NT2/D1 (cell line): ENCODE measurements at regions not wholly inside any gene's neighbourhood (a gene's known extent, or its start where the extent isn't known, plus 50 kb on each side); places are given as distances from the start of the nearest gene placed in this dataset.

Experiments used
- DNase-seq: peaks from one replicate; pipeline ENCODE4 v3.0.0-alpha.2; 2011; ENCODE audit warnings: low read depth, low spot score
- H3K27me3 ChIP-seq: 2 replicates; pipeline ENCODE4 v1.6.0; 2011; ENCODE audit warnings: mild to moderate bottlenecking; ENCODE audit not compliant: insufficient read length, insufficient read depth
- H3K36me3 ChIP-seq: 2 replicates; pipeline ENCODE4 v1.6.1; 2011; ENCODE audit warnings: mild to moderate bottlenecking, low read length, mixed read lengths; ENCODE audit not compliant: insufficient read depth, insufficient read length
- H3K4me1 ChIP-seq: 2 replicates; pipeline ENCODE4 v1.5.1; 2011; ENCODE audit not compliant: insufficient read depth, insufficient read length
- H3K4me3 ChIP-seq: 2 replicates; pipeline ENCODE4 v1.5.1; 2011; ENCODE audit warnings: low read depth; ENCODE audit not compliant: insufficient read length
- H3K9ac ChIP-seq: 2 replicates; pipeline ENCODE4 v1.6.0; 2011; ENCODE audit warnings: low read depth; ENCODE audit not compliant: insufficient read length
- H3K9me3 ChIP-seq: 2 replicates; pipeline ENCODE4 v1.5.1; 2011; ENCODE audit warnings: mild to moderate bottlenecking, low read length; ENCODE audit not compliant: insufficient read depth
- SUZ12 ChIP-seq: IDR thresholded peaks from 2 replicates; pipeline ENCODE4 v1.6.1; 2011; ENCODE audit not compliant: insufficient read length, insufficient read depth; ENCODE audit errors: extremely low read depth
- YY1 ChIP-seq: IDR thresholded peaks from 2 replicates; pipeline ENCODE4 v1.6.1; 2011; ENCODE audit not compliant: insufficient read length, insufficient read depth
- ZNF274 ChIP-seq: IDR thresholded peaks from 2 replicates; pipeline ENCODE4 v1.6.1; 2011; ENCODE audit warnings: mild to moderate bottlenecking, low read depth, low read length

- no peak for DNase-seq
- Histone ChIP-seq H3K27me3 (no peaks in the 10 kb centered on the region), H3K36me3 (no peaks in the 10 kb centered on the region), H3K4me3 (no peak overlapping the region), H3K9me3 (peaks cover 7% of the 10 kb centered on the region; the same call in 1 of the 2 replicates), H3K9ac (no peak overlapping the region), H3K4me1 (no peaks in the 10 kb centered on the region)
- TF ChIP-seq YY1 (no peak), SUZ12 (no peak), ZNF274 (no peak)
Observed at GRCh38 chr13:76722782-76723181, 163.4 kb downstream of the KCTD12 start.

- Histone ChIP-seq H3K27me3 (no peaks in the 10 kb centered on the region), H3K4me3 (no peak overlapping the region), H3K36me3 (no peaks in the 10 kb centered on the region), H3K4me1 (no peaks in the 10 kb centered on the region), H3K9ac (no peak overlapping the region), H3K9me3 (no peaks in the 10 kb centered on the region)
- TF ChIP-seq ZNF274 (no peak), SUZ12 (no peak), YY1 (no peak)
- DNase-seq, result no peak
Observed at GRCh38 chr13:76720821-76721220, 165.4 kb downstream of the KCTD12 start.

GRCh38 chr13:76720416-76720815, 165.8 kb downstream of the KCTD12 start:
- Histone ChIP-seq H3K9ac (no peak overlapping the region), H3K4me1 (no peaks in the 10 kb centered on the region), H3K27me3 (no peaks in the 10 kb centered on the region), H3K4me3 (no peak overlapping the region), H3K36me3 (no peaks in the 10 kb centered on the region), H3K9me3 (no peaks in the 10 kb centered on the region)
- no peak for DNase-seq
- TF ChIP-seq SUZ12 (no peak), YY1 (no peak), ZNF274 (no peak)

GRCh38 chr13:76719955-76720354, 166.2 kb downstream of the KCTD12 start:
- DNase-seq, result no peak
- Histone ChIP-seq H3K9ac (no peak overlapping the region), H3K4me1 (no peaks in the 10 kb centered on the region), H3K9me3 (no peaks in the 10 kb centered on the region), H3K36me3 (no peaks in the 10 kb centered on the region), H3K27me3 (no peaks in the 10 kb centered on the region), H3K4me3 (no peak overlapping the region)
- TF ChIP-seq YY1, result no peak
- no peak for TF ChIP-seq ZNF274
- no peak for TF ChIP-seq SUZ12

- TF ChIP-seq YY1, result no peak
- TF ChIP-seq ZNF274, result no peak
- Histone ChIP-seq H3K36me3 (no peaks in the 10 kb centered on the region), H3K27me3 (no peaks in the 10 kb centered on the region), H3K9me3 (no peaks in the 10 kb centered on the region), H3K4me3 (no peak overlapping the region), H3K9ac (no peak overlapping the region), H3K4me1 (no peaks in the 10 kb centered on the region)
- DNase-seq, result no peak
Observed at GRCh38 chr13:76717092-76717491, 169.1 kb downstream of the KCTD12 start.

GRCh38 chr13:76715621-76716020, 170.6 kb downstream of the KCTD12 start:
- no peaks in the 10 kb centered on the region for H3K9me3 ChIP-seq
- H3K36me3 ChIP-seq, result no peaks in the 10 kb centered on the region
- no peaks in the 10 kb centered on the region for H3K27me3 ChIP-seq
- H3K9ac ChIP-seq, result no peak overlapping the region
- TF ChIP-seq ZNF274 (no peak), YY1 (no peak), SUZ12 (no peak)
- no peak for DNase-seq
- no peaks in the 10 kb centered on the region for H3K4me1 ChIP-seq
- no peak overlapping the region for H3K4me3 ChIP-seq

GRCh38 chr13:76715075-76715474, 171.1 kb downstream of the KCTD12 start:
- H3K36me3 ChIP-seq, result no peaks in the 10 kb centered on the region
- H3K4me3 ChIP-seq, result no peak overlapping the region
- no peak for TF ChIP-seq ZNF274
- TF ChIP-seq YY1, result no peak
- TF ChIP-seq SUZ12, result no peak
- no peak overlapping the region for H3K9ac ChIP-seq
- H3K4me1 ChIP-seq, result no peaks in the 10 kb centered on the region
- no peaks in the 10 kb centered on the region for H3K27me3 ChIP-seq
- DNase-seq, result no peak
- H3K9me3 ChIP-seq, result no peaks in the 10 kb centered on the region

GRCh38 chr13:76713280-76713679, 172.9 kb downstream of the KCTD12 start:
- no peaks in the 10 kb centered on the region for H3K27me3 ChIP-seq
- no peaks in the 10 kb centered on the region for H3K9me3 ChIP-seq
- no peak for TF ChIP-seq YY1
- TF ChIP-seq SUZ12, result no peak
- TF ChIP-seq ZNF274, result no peak
- no peak overlapping the region for H3K9ac ChIP-seq
- DNase-seq, result no peak
- H3K4me1 ChIP-seq, result no peaks in the 10 kb centered on the region
- no peaks in the 10 kb centered on the region for H3K36me3 ChIP-seq
- no peak overlapping the region for H3K4me3 ChIP-seq
